ENCODE measurements at regions not wholly inside any gene's neighbourhood (a gene's known extent, or its start where the extent isn't known, plus 50 kb on each side); places are given as distances from the start of the nearest gene placed in this dataset.
"Not testable (repeated sequence)": the region's sequence is repeated elsewhere in the genome, so short reads cannot be mapped to it uniquely, and the experiment has no call there.

DNA sequence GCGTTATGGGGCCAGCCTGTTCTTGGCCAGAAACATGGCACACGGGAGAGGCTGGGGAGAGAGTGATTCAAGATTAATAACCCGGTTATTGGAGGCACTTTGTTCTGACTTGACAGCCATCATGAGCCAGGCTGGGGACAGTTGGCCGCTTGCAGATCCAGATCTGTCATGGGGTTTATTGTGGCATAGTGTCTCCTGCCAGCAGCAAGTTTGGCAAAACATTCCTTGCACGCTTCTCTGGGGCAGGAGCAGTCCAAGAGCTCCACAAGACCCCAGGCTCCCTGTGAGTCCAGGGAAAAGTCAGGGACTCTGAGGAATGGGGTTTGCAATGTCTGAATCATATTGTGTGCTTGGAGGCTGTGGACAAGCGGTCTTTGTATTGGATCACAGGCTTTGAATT is 270.4 kb downstream of the MIAT start:
- peak; percentile 23 for DNase-seq (ENCODE audit: low spot score)

GRCh38 chr22:26931471-26931870 is 274.1 kb downstream of the MIAT start:
- DNase-seq (ENCODE audit: low spot score): no peak

DNA sequence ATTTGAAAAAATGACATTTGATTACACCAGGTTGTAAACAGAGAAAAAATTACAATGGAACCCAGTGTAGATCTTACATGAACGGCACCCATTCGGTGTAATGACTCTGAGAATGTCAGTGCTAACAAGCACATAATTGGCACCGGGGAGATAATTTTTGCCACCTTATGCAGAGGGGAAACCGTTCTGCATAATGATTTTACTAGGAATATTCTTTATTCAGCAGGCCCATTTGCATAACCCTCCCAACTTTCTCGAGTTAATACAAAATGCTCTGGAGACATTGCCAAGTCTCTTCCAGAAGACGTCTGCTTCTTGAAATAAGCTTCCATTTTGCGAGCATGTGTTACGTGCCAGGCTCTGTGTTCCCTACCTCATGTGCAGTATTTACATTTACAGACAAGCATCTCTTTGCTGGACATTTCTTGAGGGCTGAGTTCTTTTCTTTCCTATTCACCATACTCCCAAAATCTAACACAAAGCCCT is 275.8 kb downstream of the MIAT start:
- no peak for DNase-seq (ENCODE audit: low spot score)

DNA sequence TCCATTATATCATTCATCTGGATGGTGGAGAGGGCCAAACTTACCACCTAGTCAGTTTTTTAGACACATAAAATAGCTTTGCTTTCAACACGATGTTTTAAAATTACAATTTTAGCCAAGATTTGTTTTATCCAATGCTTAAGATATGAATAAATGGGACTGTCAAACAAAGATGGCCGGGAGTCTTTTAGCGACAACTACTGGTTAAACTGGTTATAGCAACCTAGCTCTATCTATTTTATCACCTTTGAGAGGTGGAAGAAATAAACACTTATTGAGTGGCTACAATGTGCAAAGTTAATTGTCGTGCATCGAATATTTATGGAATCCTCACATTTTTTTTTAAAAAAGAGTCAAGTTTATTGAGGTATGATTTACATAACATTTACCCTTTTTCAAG is 279.8 kb downstream of the MIAT start:
- DNase-seq (ENCODE audit: low spot score): no peak

- DNase-seq (ENCODE audit: low spot score): no peak
These were observed 282.1 kb downstream of the MIAT start for GRCh38 chr22:26939466-26939865.

DNA sequence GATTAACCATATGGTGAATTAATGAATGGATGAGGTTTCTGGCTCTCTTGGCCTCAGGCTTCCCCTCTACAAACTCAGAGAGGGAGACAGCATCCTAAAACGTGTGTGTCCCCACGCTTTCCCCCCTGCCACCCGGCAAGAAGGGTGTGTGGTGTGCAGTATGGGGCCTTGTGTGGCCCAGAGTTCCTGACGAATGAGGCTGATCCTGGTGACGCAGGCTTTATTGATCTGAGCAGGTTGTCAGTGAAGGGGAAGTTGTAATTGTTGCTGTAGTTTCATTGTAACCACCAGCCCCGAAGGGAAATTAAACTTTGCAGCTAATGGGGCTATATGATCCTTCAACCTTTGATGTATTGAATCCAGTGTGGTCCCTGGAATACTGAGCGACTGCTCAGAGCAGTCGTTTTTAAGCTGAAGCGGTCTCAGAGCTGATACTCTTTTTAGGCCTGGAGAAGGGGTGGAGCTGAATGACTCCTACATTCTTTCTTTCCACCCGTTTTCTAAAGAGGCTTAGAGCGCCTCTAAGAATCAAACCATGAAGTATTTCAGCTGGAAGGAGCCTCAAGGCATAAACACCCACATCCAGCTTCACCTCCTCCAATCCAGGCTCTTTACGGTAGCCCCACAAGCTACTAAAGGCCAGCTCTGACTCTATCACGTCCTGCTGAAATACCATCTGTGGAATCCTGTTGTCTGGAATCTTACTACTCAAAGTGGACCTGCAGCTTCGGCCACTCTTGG is 284.7 kb downstream of the MIAT start:
- no peak for DNase-seq (ENCODE audit: low spot score)

DNA sequence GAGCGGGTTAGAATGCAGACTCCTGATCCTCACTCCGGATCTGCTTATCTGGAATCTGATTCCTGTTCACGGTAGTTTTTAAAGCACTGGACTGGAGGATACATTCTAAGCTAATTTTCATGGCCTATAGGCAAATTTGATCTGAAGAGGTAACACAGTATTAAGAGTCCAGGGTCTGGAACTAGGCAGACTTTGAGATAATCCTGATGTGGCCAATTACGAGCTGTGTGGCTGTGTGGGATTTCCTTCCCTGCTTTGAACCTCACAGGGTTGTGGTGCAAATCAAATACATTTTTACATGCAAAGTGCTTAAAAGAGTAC is 285.2 kb downstream of the MIAT start:
- DNase-seq (ENCODE audit: low spot score): no peak

DNA sequence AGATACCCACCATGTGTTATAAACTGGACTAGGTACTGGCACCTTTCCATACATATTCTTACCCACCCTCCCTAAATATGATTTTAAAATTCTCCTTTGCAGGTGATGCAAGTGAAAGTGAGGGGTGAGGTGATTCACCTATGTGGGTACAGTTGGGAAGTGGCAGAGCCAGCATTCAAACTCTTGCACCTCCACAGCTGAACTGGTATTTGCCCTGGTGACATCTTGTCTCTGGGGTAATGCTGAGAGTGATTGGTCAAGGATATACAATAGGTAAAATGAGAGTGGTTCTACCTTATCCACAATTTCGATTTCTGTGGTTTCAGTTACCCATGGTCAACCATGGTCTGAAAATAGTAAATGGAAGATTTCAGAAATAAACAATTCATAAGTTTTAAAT is 288.2 kb downstream of the MIAT start:
- no peak for DNase-seq (ENCODE audit: low spot score)

DNA sequence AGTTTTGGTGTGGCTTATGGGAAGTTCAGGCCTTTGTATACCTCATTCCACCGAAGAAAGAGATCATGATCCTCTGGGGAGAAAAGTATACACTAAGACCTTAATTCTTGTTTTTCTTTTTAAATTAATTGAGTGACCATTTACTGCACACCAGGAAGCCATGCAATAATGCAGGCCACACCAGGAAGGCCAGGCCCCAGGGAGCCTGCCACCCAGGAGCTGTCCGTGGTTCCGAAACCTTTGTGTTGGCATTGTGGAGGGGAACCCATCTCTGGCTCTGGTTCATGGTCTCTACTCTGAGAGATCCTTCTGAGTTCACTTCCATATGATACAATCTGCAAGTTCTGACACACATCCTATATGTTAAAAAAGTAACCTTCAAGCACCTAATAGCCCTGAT is 291.8 kb downstream of the MIAT start:
- no peak for DNase-seq (ENCODE audit: low spot score)

GRCh38 chr22:26951139-26951538 is 293.8 kb downstream of the MIAT start:
- DNase-seq (ENCODE audit: low spot score): not testable (repeated sequence)

- no peak for DNase-seq (ENCODE audit: low spot score)
These were observed 294.6 kb downstream of the MIAT start for GRCh38 chr22:26952004-26952403.

DNA sequence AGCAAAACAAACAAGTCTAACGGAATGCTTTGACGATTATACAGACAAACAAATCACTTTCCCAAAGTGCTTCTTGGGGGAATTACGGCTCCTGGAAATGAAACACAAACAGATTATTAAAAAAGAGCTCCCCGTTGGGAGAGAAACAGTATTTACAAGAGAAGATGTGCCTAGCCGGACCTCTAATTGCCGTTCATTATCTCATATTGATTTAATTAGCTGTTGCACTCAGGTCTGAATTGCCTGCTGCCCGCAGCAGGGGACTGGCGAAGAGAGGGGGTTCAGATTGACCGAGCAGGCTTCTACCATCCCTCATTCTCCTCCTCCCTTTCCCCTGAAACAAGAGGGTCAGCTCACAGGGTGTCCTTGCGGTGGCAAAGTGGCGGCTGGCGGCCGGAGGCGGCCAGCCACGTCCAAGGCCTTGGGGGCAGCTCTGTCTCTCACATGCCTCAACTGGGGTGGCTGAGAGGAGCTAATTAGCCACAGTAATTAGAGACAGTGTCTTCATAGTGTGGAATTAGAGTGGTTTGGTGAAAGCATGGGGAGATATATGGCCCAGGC is 295.1 kb downstream of the MIAT start:
- no peak for DNase-seq (ENCODE audit: low spot score)

DNA sequence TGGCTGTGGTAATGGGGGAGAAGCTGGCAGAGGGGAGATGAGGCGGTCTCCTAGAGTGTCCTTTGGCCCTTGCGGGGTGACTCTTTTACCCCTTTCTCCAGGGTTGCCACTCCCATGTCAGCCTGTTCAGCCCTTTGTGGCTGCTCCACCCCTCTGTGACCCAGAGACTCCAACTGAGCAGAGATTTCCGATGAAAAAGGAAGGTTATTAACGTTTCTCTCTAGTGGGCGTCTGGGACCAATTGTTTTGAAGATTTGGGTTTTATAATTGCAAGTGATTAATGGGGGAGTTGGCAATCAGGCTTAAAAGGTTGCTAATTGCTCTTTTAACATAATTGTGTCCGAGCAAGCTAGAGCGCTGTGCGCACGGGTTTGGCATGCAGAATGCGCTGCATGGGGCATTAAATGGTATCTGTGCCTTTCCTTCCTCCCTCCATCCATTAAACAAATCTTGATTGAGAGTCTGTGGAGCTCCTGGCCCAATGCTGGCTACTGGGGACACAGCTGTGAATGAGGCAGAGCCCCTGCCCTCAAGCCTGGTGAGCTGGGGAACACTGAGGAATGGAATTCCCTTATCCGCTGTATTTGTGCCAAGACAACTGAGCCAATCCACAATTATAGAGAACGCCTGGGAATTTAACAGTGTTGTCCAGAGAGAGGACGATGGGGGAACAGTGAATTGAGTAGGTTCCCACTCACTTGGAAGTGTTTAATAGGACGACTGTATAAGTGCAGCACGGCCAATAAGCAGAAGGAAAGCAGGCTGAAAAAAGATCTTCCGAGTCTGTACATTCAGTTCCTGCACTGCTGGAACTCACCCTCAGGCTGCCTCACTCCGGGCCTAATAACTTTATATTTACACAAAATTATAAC is 295.9 kb downstream of the MIAT start:
- DNase-seq (ENCODE audit: low spot score): no peak

- no peak for DNase-seq (ENCODE audit: low spot score)
These were observed 299.0 kb downstream of the MIAT start for GRCh38 chr22:26956371-26956770.

DNA sequence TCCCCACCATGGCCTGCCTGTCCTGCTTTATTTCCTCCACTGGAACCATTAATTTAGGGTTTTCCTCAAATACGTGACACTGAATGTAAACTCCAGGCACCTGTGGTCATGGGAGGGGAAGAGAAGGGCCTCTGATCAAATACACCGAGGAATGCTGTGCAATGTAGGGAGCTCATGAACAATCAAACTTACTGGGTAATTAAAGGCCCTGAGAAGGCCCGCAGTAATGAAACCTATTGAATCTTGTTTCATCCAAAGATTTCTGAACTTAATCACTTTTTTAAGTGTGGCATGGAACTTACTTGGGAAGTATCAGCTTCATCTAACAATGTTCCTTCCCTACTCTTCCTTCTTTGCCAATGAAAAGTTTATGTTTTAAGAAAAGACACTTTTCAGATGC is 299.8 kb downstream of the MIAT start:
- no peak for DNase-seq (ENCODE audit: low spot score)

- no peak for DNase-seq (ENCODE audit: low spot score)
These were observed 300.5 kb downstream of the MIAT start for GRCh38 chr22:26957897-26958296.

- no peak for DNase-seq (ENCODE audit: low spot score)
These were observed 301.0 kb downstream of the MIAT start for GRCh38 chr22:26958378-26958777.

GRCh38 chr22:26964642-26965041 is 307.3 kb downstream of the MIAT start:
- DNase-seq (ENCODE audit: low spot score): no peak

- DNase-seq (ENCODE audit: low spot score): no peak
These were observed 309.9 kb downstream of the MIAT start for GRCh38 chr22:26967282-26967681.

GRCh38 chr22:26968859-26969523 is 311.6 kb downstream of the MIAT start:
- DNase-seq (ENCODE audit: low spot score): no peak

- DNase-seq (ENCODE audit: low spot score): no peak
These were observed 313.5 kb downstream of the MIAT start for GRCh38 chr22:26970809-26971394.

- DNase-seq (ENCODE audit: low spot score): no peak
These were observed 314.9 kb downstream of the MIAT start for GRCh38 chr22:26972286-26972685.
